Activated CD8-positive, alpha-beta memory T cell treated with anti-CD3 and anti-CD28 coated beads, Interleukin-2, amount 10 ng/mL, durations not matched to agents 7 days and 5 days (primary cell): ENCODE measurements at regions not wholly inside any gene's neighbourhood (a gene's known extent, or its start where the extent isn't known, plus 50 kb on each side); places are given as distances from the start of the nearest gene placed in this dataset.
"Not testable (repeated sequence)": the region's sequence is repeated elsewhere in the genome, so short reads cannot be mapped to it uniquely, and the experiment has no call there.

Experiments used
- ATAC-seq: fragments of 150-1000 bp; cut with Tn5 transposase; one replicate; pipeline ENCODE4 v1.10.0; 2021; ENCODE audit warnings: moderate library complexity
- CTCF ChIA-PET: fragments of 350-600 bp; sonication (Branson Sonifier 250); formaldehyde crosslinking; loops from one replicate; lab custom pipeline; 2021; ENCODE audit warnings: antibody characterized with exemption; lab: Charles Lee
- DNase-seq: peaks from one replicate; pipeline ENCODE4 v3.0.0-alpha.2; 2020
- H3K27ac Mint-ChIP-seq: one replicate; pipeline ENCODE4 v1.8.0; 2021; ENCODE audit warnings: mild to moderate bottlenecking, mixed read lengths
- H3K27me3 Mint-ChIP-seq: one replicate; pipeline ENCODE4 v1.8.0; 2021; ENCODE audit warnings: mixed read lengths
- H3K36me3 Mint-ChIP-seq: one replicate; pipeline ENCODE4 v1.8.0; 2021; ENCODE audit warnings: mild to moderate bottlenecking, mixed read lengths
- H3K4me1 Mint-ChIP-seq: one replicate; pipeline ENCODE4 v1.8.0; 2021; ENCODE audit warnings: mixed read lengths
- H3K4me3 Mint-ChIP-seq: one replicate; pipeline ENCODE4 v1.8.0; 2021; ENCODE audit warnings: mild to moderate bottlenecking, moderate library complexity, mixed read lengths
- H3K9me3 Mint-ChIP-seq: one replicate; pipeline ENCODE4 v1.8.0; 2022; ENCODE audit warnings: low read depth, mixed read lengths

- Mint-ChIP-seq H3K36me3 (no peaks in the 10 kb centered on the region), H3K27me3 (peaks cover 2% of the 10 kb centered on the region), H3K4me3 (no peak overlapping the region), H3K4me1 (no peaks in the 10 kb centered on the region), H3K9me3 (no peaks in the 10 kb centered on the region), H3K27ac (no peak overlapping the region)
- ATAC-seq (no peak), DNase-seq (no peak)
- CTCF ChIA-PET = no interaction called here
Observed at GRCh38 chr14:101290611-101291010, 270.7 kb upstream of the DIO3 start.

- no peak overlapping the region for H3K27ac Mint-ChIP-seq
- H3K36me3 Mint-ChIP-seq = no peaks in the 10 kb centered on the region
- DNase-seq = no peak
- H3K27me3 Mint-ChIP-seq = peaks cover 2% of the 10 kb centered on the region
- no peak overlapping the region for H3K4me3 Mint-ChIP-seq
- no peak for ATAC-seq
- peaks cover 1% of the 10 kb centered on the region for H3K9me3 Mint-ChIP-seq
- CTCF ChIA-PET = no interaction called here
- H3K4me1 Mint-ChIP-seq = no peaks in the 10 kb centered on the region
Observed at GRCh38 chr14:101291390-101291789, 269.9 kb upstream of the DIO3 start.

GRCh38 chr14:101292448-101292847 lies 268.8 kb upstream of the DIO3 start:
- CTCF ChIA-PET = no interaction called here
- peaks cover 2% of the 10 kb centered on the region for H3K27me3 Mint-ChIP-seq

GRCh38 chr14:101293605-101294004 lies 267.7 kb upstream of the DIO3 start:
- H3K9me3 Mint-ChIP-seq = peaks cover 5% of the 10 kb centered on the region
- peaks cover 2% of the 10 kb centered on the region for H3K27me3 Mint-ChIP-seq
- no peak for DNase-seq
- ATAC-seq = no peak
- H3K27ac Mint-ChIP-seq = no peak overlapping the region
- no peaks in the 10 kb centered on the region for H3K36me3 Mint-ChIP-seq
- H3K4me3 Mint-ChIP-seq = no peak overlapping the region
- no peaks in the 10 kb centered on the region for H3K4me1 Mint-ChIP-seq
- CTCF ChIA-PET = no interaction called here

More at GRCh38 chr14:101292448-101292847, 268.8 kb upstream of the DIO3 start:
- no peaks in the 10 kb centered on the region for H3K4me1 Mint-ChIP-seq
- H3K9me3 Mint-ChIP-seq = peaks cover 2% of the 10 kb centered on the region
- no peak for DNase-seq
- no peak for ATAC-seq
- H3K27ac Mint-ChIP-seq = no peak overlapping the region
- H3K4me3 Mint-ChIP-seq = no peak overlapping the region
- no peaks in the 10 kb centered on the region for H3K36me3 Mint-ChIP-seq

- CTCF ChIA-PET = no interaction called here
- ATAC-seq (no peak), DNase-seq (no peak)
- Mint-ChIP-seq H3K27ac (no peak overlapping the region), H3K4me1 (no peaks in the 10 kb centered on the region), H3K27me3 (peaks cover 4% of the 10 kb centered on the region), H3K36me3 (no peaks in the 10 kb centered on the region), H3K9me3 (peaks cover 5% of the 10 kb centered on the region), H3K4me3 (no peak overlapping the region)
Observed at GRCh38 chr14:101294136-101294535, 267.2 kb upstream of the DIO3 start.

- DNase-seq, H3K9me3 Mint-ChIP-seq, H3K4me3 Mint-ChIP-seq, H3K4me1 Mint-ChIP-seq, H3K36me3 Mint-ChIP-seq, ATAC-seq, H3K27ac Mint-ChIP-seq, CTCF ChIA-PET: not testable (repeated sequence)
- H3K27me3 Mint-ChIP-seq = peaks cover 25% of the 10 kb centered on the region
Observed at GRCh38 chr14:101299781-101300180, 261.5 kb upstream of the DIO3 start.

GRCh38 chr14:101301011-101301410 lies 260.3 kb upstream of the DIO3 start:
- H3K27me3 Mint-ChIP-seq = peaks cover 25% of the 10 kb centered on the region
- CTCF ChIA-PET = no interaction called here
- ATAC-seq = no peak

GRCh38 chr14:101307162-101307561 lies 254.1 kb upstream of the DIO3 start:
- ATAC-seq, H3K4me1 Mint-ChIP-seq, H3K36me3 Mint-ChIP-seq, DNase-seq, H3K27ac Mint-ChIP-seq, H3K9me3 Mint-ChIP-seq, CTCF ChIA-PET, H3K4me3 Mint-ChIP-seq: not testable (repeated sequence)
- H3K27me3 Mint-ChIP-seq = peaks cover 11% of the 10 kb centered on the region

More at GRCh38 chr14:101301011-101301410, 260.3 kb upstream of the DIO3 start:
- Mint-ChIP-seq H3K4me1 (no peaks in the 10 kb centered on the region), H3K9me3 (peaks cover 5% of the 10 kb centered on the region), H3K36me3 (no peaks in the 10 kb centered on the region), H3K4me3 (no peak overlapping the region), H3K27ac (no peak overlapping the region)
- no peak for DNase-seq

GRCh38 chr14:101311186-101311585 lies 250.1 kb upstream of the DIO3 start:
- H3K4me3 Mint-ChIP-seq, ATAC-seq, H3K36me3 Mint-ChIP-seq, DNase-seq, H3K4me1 Mint-ChIP-seq, H3K27me3 Mint-ChIP-seq, CTCF ChIA-PET, H3K27ac Mint-ChIP-seq, H3K9me3 Mint-ChIP-seq: not testable (repeated sequence)

GRCh38 chr14:101313268-101313667 lies 248.0 kb upstream of the DIO3 start:
- DNase-seq (no peak), ATAC-seq (no peak)
- peaks cover 10% of the 10 kb centered on the region for H3K9me3 Mint-ChIP-seq
- no peaks in the 10 kb centered on the region for H3K4me1 Mint-ChIP-seq
- no peak overlapping the region for H3K4me3 Mint-ChIP-seq
- CTCF ChIA-PET = no interaction called here
- H3K27me3 Mint-ChIP-seq = peaks cover 1% of the 10 kb centered on the region
- no peaks in the 10 kb centered on the region for H3K36me3 Mint-ChIP-seq
- no peak overlapping the region for H3K27ac Mint-ChIP-seq

- peaks cover 8% of the 10 kb centered on the region for H3K27me3 Mint-ChIP-seq
- H3K9me3 Mint-ChIP-seq = peaks cover 10% of the 10 kb centered on the region
- CTCF ChIA-PET = no interaction called here
- H3K4me1 Mint-ChIP-seq = no peaks in the 10 kb centered on the region
- no peaks in the 10 kb centered on the region for H3K36me3 Mint-ChIP-seq
- DNase-seq = no peak
- ATAC-seq = no peak
- H3K27ac Mint-ChIP-seq = no peak overlapping the region
- H3K4me3 Mint-ChIP-seq = no peak overlapping the region
Observed at GRCh38 chr14:101315802-101316296, 245.4 kb upstream of the DIO3 start.

GRCh38 chr14:101318271-101318670 lies 243.0 kb upstream of the DIO3 start:
- Mint-ChIP-seq H3K36me3 (no peaks in the 10 kb centered on the region), H3K27me3 (peaks cover 8% of the 10 kb centered on the region), H3K9me3 (peaks cover 10% of the 10 kb centered on the region), H3K4me1 (no peaks in the 10 kb centered on the region), H3K27ac (no peak overlapping the region), H3K4me3 (no peak overlapping the region)
- ATAC-seq (no peak), DNase-seq (no peak)
- CTCF ChIA-PET = no interaction called here

- no peak overlapping the region for H3K27ac Mint-ChIP-seq
- DNase-seq = no peak
- no peaks in the 10 kb centered on the region for H3K36me3 Mint-ChIP-seq
- peaks cover 13% of the 10 kb centered on the region for H3K9me3 Mint-ChIP-seq
- peaks cover 8% of the 10 kb centered on the region for H3K27me3 Mint-ChIP-seq
- no peaks in the 10 kb centered on the region for H3K4me1 Mint-ChIP-seq
- no peak overlapping the region for H3K4me3 Mint-ChIP-seq
- CTCF ChIA-PET = no interaction called here
- no peak for ATAC-seq
Observed at GRCh38 chr14:101320396-101320795, 240.9 kb upstream of the DIO3 start.

- DNase-seq (no peak), ATAC-seq (no peak)
- H3K36me3 Mint-ChIP-seq = no peaks in the 10 kb centered on the region
- CTCF ChIA-PET = no interaction called here
- no peaks in the 10 kb centered on the region for H3K4me1 Mint-ChIP-seq
- no peak overlapping the region for H3K4me3 Mint-ChIP-seq
- peaks cover 8% of the 10 kb centered on the region for H3K27me3 Mint-ChIP-seq
- peaks cover 3% of the 10 kb centered on the region for H3K9me3 Mint-ChIP-seq
- no peak overlapping the region for H3K27ac Mint-ChIP-seq
Observed at GRCh38 chr14:101322223-101322622, 239.1 kb upstream of the DIO3 start.

- no peak for DNase-seq
- peaks cover 3% of the 10 kb centered on the region for H3K9me3 Mint-ChIP-seq
- no peak overlapping the region for H3K27ac Mint-ChIP-seq
- no peaks in the 10 kb centered on the region for H3K4me1 Mint-ChIP-seq
- H3K36me3 Mint-ChIP-seq = no peaks in the 10 kb centered on the region
- peaks cover 8% of the 10 kb centered on the region for H3K27me3 Mint-ChIP-seq
- CTCF ChIA-PET = no interaction called here
- no peak for ATAC-seq
- H3K4me3 Mint-ChIP-seq = no peak overlapping the region
Observed at GRCh38 chr14:101323111-101323510, 238.2 kb upstream of the DIO3 start.
